ENCODE measurements at regions not wholly inside any gene's neighbourhood (a gene's known extent, or its start where the extent isn't known, plus 50 kb on each side); places are given as distances from the start of the nearest gene placed in this dataset.
A peak's percentile ranks its signal among the peaks of the same experiment; 100 is the strongest.
"Not testable (repeated sequence)": the region's sequence is repeated elsewhere in the genome, so short reads cannot be mapped to it uniquely, and the experiment has no call there.

- no peak for DNase-seq (ENCODE audit: low read depth in 3 of 3, low spot score in 2 of 3)
Observed at GRCh38 chr11:96878299-96879051, 488.7 kb downstream of the JRKL start.

GRCh38 chr11:96882622-96883021 is 492.8 kb downstream of the JRKL start:
- DNase-seq (ENCODE audit: low read depth in 3 of 3, low spot score in 2 of 3) = not testable (repeated sequence)

GRCh38 chr11:96885405-96885804 is 495.6 kb downstream of the JRKL start:
- DNase-seq (ENCODE audit: low read depth in 3 of 3, low spot score in 2 of 3) = no peak

GRCh38 chr11:96885912-96886311 is 496.1 kb downstream of the JRKL start:
- no peak for DNase-seq (ENCODE audit: low read depth in 3 of 3, low spot score in 2 of 3)

GRCh38 chr11:96893988-96894387 is 504.2 kb downstream of the JRKL start:
- DNase-seq (ENCODE audit: low read depth in 3 of 3, low spot score in 2 of 3) = no peak

- DNase-seq (ENCODE audit: low read depth in 3 of 3, low spot score in 2 of 3) = no peak
Observed at GRCh38 chr11:96894587-96894986, 504.8 kb downstream of the JRKL start.

GRCh38 chr11:96899971-96900370 is 510.2 kb downstream of the JRKL start:
- DNase-seq (ENCODE audit: low read depth in 3 of 3, low spot score in 2 of 3) = no peak

GRCh38 chr11:96905143-96905542 is 515.3 kb downstream of the JRKL start:
- peak in 1 of 3 donors; percentile 6 for DNase-seq (ENCODE audit: low read depth in 3 of 3, low spot score in 2 of 3)

- DNase-seq (ENCODE audit: low read depth in 3 of 3, low spot score in 2 of 3) = no peak
Observed at GRCh38 chr11:96905663-96906062, 515.9 kb downstream of the JRKL start.

GRCh38 chr11:96906476-96906875 is 516.7 kb downstream of the JRKL start:
- peak in 1 of 3 donors; percentile 46 for DNase-seq (ENCODE audit: low read depth in 3 of 3, low spot score in 2 of 3)

- no peak for DNase-seq (ENCODE audit: low read depth in 3 of 3, low spot score in 2 of 3)
Observed at GRCh38 chr11:96925862-96926261, 536.0 kb downstream of the JRKL start.

GRCh38 chr11:96940227-96940626 is 550.4 kb downstream of the JRKL start:
- DNase-seq (ENCODE audit: low read depth in 3 of 3, low spot score in 2 of 3) = no peak

- no peak for DNase-seq (ENCODE audit: low read depth in 3 of 3, low spot score in 2 of 3)
Observed at GRCh38 chr11:96942855-96943254, 553.0 kb downstream of the JRKL start.

GRCh38 chr11:96943970-96944369 is 554.2 kb downstream of the JRKL start:
- DNase-seq (ENCODE audit: low read depth in 3 of 3, low spot score in 2 of 3) = no peak

- no peak for DNase-seq (ENCODE audit: low read depth in 3 of 3, low spot score in 2 of 3)
Observed at GRCh38 chr11:96948066-96948465, 558.3 kb downstream of the JRKL start.

- DNase-seq (ENCODE audit: low read depth in 3 of 3, low spot score in 2 of 3) = no peak
Observed at GRCh38 chr11:96949464-96949863, 559.7 kb downstream of the JRKL start.

- no peak for DNase-seq (ENCODE audit: low read depth in 3 of 3, low spot score in 2 of 3)
Observed at GRCh38 chr11:96954587-96955242, 564.9 kb downstream of the JRKL start.

- DNase-seq (ENCODE audit: low read depth in 3 of 3, low spot score in 2 of 3) = no peak
Observed at GRCh38 chr11:96960476-96960875, 570.7 kb downstream of the JRKL start.

- no peak for DNase-seq (ENCODE audit: low read depth in 3 of 3, low spot score in 2 of 3)
Observed at GRCh38 chr11:96960926-96961325, 571.1 kb downstream of the JRKL start.

- no peak for DNase-seq (ENCODE audit: low read depth in 3 of 3, low spot score in 2 of 3)
Observed at GRCh38 chr11:96961931-96962330, 572.1 kb downstream of the JRKL start.

GRCh38 chr11:96963375-96963774 is 573.6 kb downstream of the JRKL start:
- no peak for DNase-seq (ENCODE audit: low read depth in 3 of 3, low spot score in 2 of 3)

- DNase-seq (ENCODE audit: low read depth in 3 of 3, low spot score in 2 of 3) = no peak
Observed at GRCh38 chr11:96964661-96965060, 574.8 kb downstream of the JRKL start.
